ENCODE measurements at regions not wholly inside any gene's neighbourhood (a gene's known extent, or its start where the extent isn't known, plus 50 kb on each side); places are given as distances from the start of the nearest gene placed in this dataset.

- DNase-seq: peak; percentile 32
Observed at GRCh38 chr10:113261161-113261560, 291.7 kb upstream of the HABP2 start.

- peak; percentile 39 for DNase-seq
Observed at GRCh38 chr10:113261611-113262091, 291.2 kb upstream of the HABP2 start.

- DNase-seq: no peak
Observed at GRCh38 chr10:113263056-113263455, 289.8 kb upstream of the HABP2 start.

- DNase-seq: no peak
Observed at GRCh38 chr10:113264333-113265131, 288.3 kb upstream of the HABP2 start.

- DNase-seq: no peak
Observed at GRCh38 chr10:113266147-113266546, 286.7 kb upstream of the HABP2 start.

- DNase-seq: no peak
Observed at GRCh38 chr10:113267619-113268562, 285.0 kb upstream of the HABP2 start.

- DNase-seq: no peak
Observed at GRCh38 chr10:113269333-113269732, 283.5 kb upstream of the HABP2 start.

GRCh38 chr10:113272511-113272910 lies 280.3 kb upstream of the HABP2 start:
- DNase-seq: no peak

GRCh38 chr10:113273181-113274163 lies 279.4 kb upstream of the HABP2 start:
- peak; percentile 76 for DNase-seq

GRCh38 chr10:113274176-113274829 lies 278.6 kb upstream of the HABP2 start:
- peak; percentile 68 for DNase-seq

GRCh38 chr10:113278221-113278620 lies 274.6 kb upstream of the HABP2 start:
- no peak for DNase-seq

GRCh38 chr10:113278664-113279063 lies 274.2 kb upstream of the HABP2 start:
- no peak for DNase-seq

GRCh38 chr10:113279262-113279661 lies 273.6 kb upstream of the HABP2 start:
- DNase-seq: no peak

- DNase-seq: no peak
Observed at GRCh38 chr10:113282564-113282963, 270.3 kb upstream of the HABP2 start.

- DNase-seq: no peak
Observed at GRCh38 chr10:113283189-113283588, 269.7 kb upstream of the HABP2 start.

GRCh38 chr10:113284635-113285034 lies 268.2 kb upstream of the HABP2 start:
- DNase-seq: no peak

GRCh38 chr10:113285305-113285704 lies 267.5 kb upstream of the HABP2 start:
- no peak for DNase-seq

GRCh38 chr10:113287592-113287991 lies 265.3 kb upstream of the HABP2 start:
- DNase-seq: no peak

GRCh38 chr10:113290137-113290536 lies 262.7 kb upstream of the HABP2 start:
- no peak for DNase-seq

- DNase-seq: no peak
Observed at GRCh38 chr10:113291413-113291812, 261.4 kb upstream of the HABP2 start.

GRCh38 chr10:113292086-113292485 lies 260.8 kb upstream of the HABP2 start:
- DNase-seq: no peak

- no peak for DNase-seq
Observed at GRCh38 chr10:113292743-113293142, 260.1 kb upstream of the HABP2 start.

Measured in eye (tissue), 1 donor.